ENCODE measurements at regions not wholly inside any gene's neighbourhood (a gene's known extent, or its start where the extent isn't known, plus 50 kb on each side); places are given as distances from the start of the nearest gene placed in this dataset.

- TF ChIP-seq JUN (CRISPR knock-in tag; IDR thresholded peaks at IDR 0.05) (no peak), CTCF (IDR thresholded peaks at IDR 0.05) (no peak), NFE2L1 (CRISPR knock-in tag; IDR thresholded peaks at IDR 0.05) (no peak), JAZF1 (CRISPR knock-in tag; IDR thresholded peaks at IDR 0.05) (no peak), ARID4B (CRISPR knock-in tag; IDR thresholded peaks at IDR 0.05; ENCODE audit: borderline replicate concordance) (no peak), CREM (CRISPR knock-in tag; IDR thresholded peaks at IDR 0.05) (no peak), ZNF512 (CRISPR knock-in tag; IDR thresholded peaks at IDR 0.05; ENCODE audit: borderline replicate concordance) (no peak)
Observed at GRCh38 chr7:63072806-63073205, 925.8 kb upstream of the ZNF722 start.

Data from WTC11 (cell line).